ENCODE measurements at regions not wholly inside any gene's neighbourhood (a gene's known extent, or its start where the extent isn't known, plus 50 kb on each side); places are given as distances from the start of the nearest gene placed in this dataset.

DNA sequence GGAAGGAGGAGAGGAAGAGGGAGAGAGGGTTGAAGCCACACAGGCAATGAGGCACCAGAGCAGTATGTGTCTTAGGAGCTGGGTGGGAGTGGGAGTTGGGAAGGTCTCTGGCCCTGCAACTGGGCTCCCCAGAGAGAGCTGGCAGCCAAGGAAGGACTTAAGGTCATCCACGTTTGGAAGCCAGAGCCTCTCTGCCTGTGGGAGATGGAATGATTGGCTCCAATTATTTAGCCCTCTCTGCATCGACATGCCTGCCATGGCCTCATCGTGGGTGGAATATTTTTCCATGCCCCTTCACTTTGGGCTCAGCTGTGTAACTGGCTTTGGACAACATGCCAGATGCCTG lies 478.5 kb downstream of the RPS24 start:
- Histone ChIP-seq H3K9me3 (ENCODE audit: control insufficient read depth, low read depth, low read length) (no peaks in the 10 kb centered on the region), H3K27ac (ENCODE audit: low read length) (no peak overlapping the region), H3K4me3 (ENCODE audit: low read length) (no peak overlapping the region), H3K4me1 (ENCODE audit: control insufficient read depth, insufficient read depth, low read length) (no peaks in the 10 kb centered on the region), H3K27me3 (ENCODE audit: control insufficient read depth, insufficient read depth, low read length) (no peaks in the 10 kb centered on the region), H3K36me3 (ENCODE audit: control insufficient read depth, insufficient read depth, low read length) (no peaks in the 10 kb centered on the region)
- DNase-seq: no peak
- WGBS (ENCODE audit: insufficient coverage, low lambda C conversion rate): no CpG with 5 or more reads among the region's 3 CpGs

DNA sequence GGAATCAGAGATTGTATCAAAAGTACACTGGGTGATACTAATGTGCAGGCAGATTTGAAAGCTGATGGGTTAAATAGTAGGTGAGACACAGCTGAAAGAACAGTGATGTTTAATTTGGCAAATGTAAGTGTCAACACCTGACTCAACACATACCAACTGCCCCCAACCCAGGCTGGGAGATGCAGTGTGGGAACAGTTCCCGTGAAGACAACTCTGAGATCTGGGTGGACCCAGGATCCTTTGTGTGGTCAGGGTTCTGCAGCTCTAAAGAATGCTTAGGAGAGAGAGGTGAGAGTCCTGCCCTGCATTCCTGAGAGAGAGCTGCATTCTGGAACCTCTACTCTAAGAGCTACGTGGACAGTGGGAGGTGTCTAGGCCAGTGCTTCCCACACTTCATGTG lies 479.7 kb downstream of the RPS24 start:
- no CpG with 5 or more reads among the region's 2 CpGs for WGBS (ENCODE audit: insufficient coverage, low lambda C conversion rate)
- Histone ChIP-seq H3K4me3 (ENCODE audit: low read length) (no peak overlapping the region), H3K27ac (ENCODE audit: low read length) (no peak overlapping the region), H3K4me1 (ENCODE audit: control insufficient read depth, insufficient read depth, low read length) (no peaks in the 10 kb centered on the region), H3K9me3 (ENCODE audit: control insufficient read depth, low read depth, low read length) (no peaks in the 10 kb centered on the region), H3K27me3 (ENCODE audit: control insufficient read depth, insufficient read depth, low read length) (no peaks in the 10 kb centered on the region), H3K36me3 (ENCODE audit: control insufficient read depth, insufficient read depth, low read length) (no peaks in the 10 kb centered on the region)
- DNase-seq: no peak

DNA sequence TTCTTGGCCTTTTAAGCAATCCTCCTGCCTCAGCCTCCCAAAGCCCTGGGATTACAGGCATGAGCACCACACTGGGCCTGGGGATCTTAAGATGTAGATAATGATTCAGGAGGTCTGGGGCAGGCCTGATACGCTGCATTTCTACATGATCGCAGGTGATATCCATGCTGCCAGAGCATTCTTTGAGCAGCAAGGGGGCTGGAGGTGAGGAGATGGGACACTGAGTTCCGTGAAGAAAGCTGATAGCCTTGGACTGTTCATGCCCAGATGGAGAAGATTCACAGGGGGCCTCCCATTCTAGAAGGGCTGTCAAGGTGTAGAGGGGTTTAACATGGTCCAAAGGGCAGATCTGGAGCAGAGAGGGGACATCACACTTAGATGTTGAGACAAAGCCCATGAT lies 480.3 kb downstream of the RPS24 start:
- H3K27me3 ChIP-seq (ENCODE audit: control insufficient read depth, insufficient read depth, low read length): no peaks in the 10 kb centered on the region
- no peaks in the 10 kb centered on the region for H3K4me1 ChIP-seq (ENCODE audit: control insufficient read depth, insufficient read depth, low read length)
- no peaks in the 10 kb centered on the region for H3K9me3 ChIP-seq (ENCODE audit: control insufficient read depth, low read depth, low read length)
- H3K27ac ChIP-seq (ENCODE audit: low read length): no peak overlapping the region
- no CpG with 5 or more reads among the region's 3 CpGs for WGBS (ENCODE audit: insufficient coverage, low lambda C conversion rate)
- H3K36me3 ChIP-seq (ENCODE audit: control insufficient read depth, insufficient read depth, low read length): no peaks in the 10 kb centered on the region
- no peak overlapping the region for H3K4me3 ChIP-seq (ENCODE audit: low read length)
- DNase-seq: no peak

GRCh38 chr10:78514459-78514858 lies 480.8 kb downstream of the RPS24 start:
- Histone ChIP-seq H3K4me1 (ENCODE audit: control insufficient read depth, insufficient read depth, low read length) (no peaks in the 10 kb centered on the region), H3K9me3 (ENCODE audit: control insufficient read depth, low read depth, low read length) (no peaks in the 10 kb centered on the region), H3K36me3 (ENCODE audit: control insufficient read depth, insufficient read depth, low read length) (no peaks in the 10 kb centered on the region), H3K27ac (ENCODE audit: low read length) (no peak overlapping the region), H3K4me3 (ENCODE audit: low read length) (no peak overlapping the region), H3K27me3 (ENCODE audit: control insufficient read depth, insufficient read depth, low read length) (no peaks in the 10 kb centered on the region)
- WGBS (ENCODE audit: insufficient coverage, low lambda C conversion rate): no CpG with 5 or more reads among the region's 4 CpGs
- no peak for DNase-seq

GRCh38 chr10:78515038-78515872 lies 481.6 kb downstream of the RPS24 start:
- H3K36me3 ChIP-seq (ENCODE audit: control insufficient read depth, insufficient read depth, low read length): no peaks in the 10 kb centered on the region
- H3K27me3 ChIP-seq (ENCODE audit: control insufficient read depth, insufficient read depth, low read length): no peaks in the 10 kb centered on the region
- H3K27ac ChIP-seq (ENCODE audit: low read length): no peak overlapping the region
- H3K4me3 ChIP-seq (ENCODE audit: low read length): no peak overlapping the region
- no peaks in the 10 kb centered on the region for H3K9me3 ChIP-seq (ENCODE audit: control insufficient read depth, low read depth, low read length)
- DNase-seq: no peak
- H3K4me1 ChIP-seq (ENCODE audit: control insufficient read depth, insufficient read depth, low read length): no peaks in the 10 kb centered on the region
- WGBS (ENCODE audit: insufficient coverage, low lambda C conversion rate): no CpG with 5 or more reads among the region's 9 CpGs

DNA sequence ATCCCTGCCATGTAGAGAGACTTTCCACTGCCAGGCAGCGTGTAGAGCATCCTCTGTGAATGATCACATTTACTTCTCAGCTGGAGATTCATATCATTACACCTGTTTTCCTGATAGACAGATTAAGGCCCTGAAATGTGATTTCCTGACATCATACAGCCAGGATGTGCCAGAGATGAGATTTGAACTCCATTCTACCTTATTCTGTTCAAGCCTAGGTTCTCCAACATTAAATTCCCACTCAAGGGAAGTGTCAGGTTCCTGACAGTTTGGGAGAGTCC lies 482.1 kb downstream of the RPS24 start:
- Histone ChIP-seq H3K27me3 (ENCODE audit: control insufficient read depth, insufficient read depth, low read length) (no peaks in the 10 kb centered on the region), H3K4me1 (ENCODE audit: control insufficient read depth, insufficient read depth, low read length) (no peaks in the 10 kb centered on the region), H3K36me3 (ENCODE audit: control insufficient read depth, insufficient read depth, low read length) (no peaks in the 10 kb centered on the region), H3K4me3 (ENCODE audit: low read length) (no peak overlapping the region), H3K27ac (ENCODE audit: low read length) (no peak overlapping the region), H3K9me3 (ENCODE audit: control insufficient read depth, low read depth, low read length) (no peaks in the 10 kb centered on the region)
- no CpG with 5 or more reads among the region's 1 CpG for WGBS (ENCODE audit: insufficient coverage, low lambda C conversion rate)
- DNase-seq: no peak

DNA sequence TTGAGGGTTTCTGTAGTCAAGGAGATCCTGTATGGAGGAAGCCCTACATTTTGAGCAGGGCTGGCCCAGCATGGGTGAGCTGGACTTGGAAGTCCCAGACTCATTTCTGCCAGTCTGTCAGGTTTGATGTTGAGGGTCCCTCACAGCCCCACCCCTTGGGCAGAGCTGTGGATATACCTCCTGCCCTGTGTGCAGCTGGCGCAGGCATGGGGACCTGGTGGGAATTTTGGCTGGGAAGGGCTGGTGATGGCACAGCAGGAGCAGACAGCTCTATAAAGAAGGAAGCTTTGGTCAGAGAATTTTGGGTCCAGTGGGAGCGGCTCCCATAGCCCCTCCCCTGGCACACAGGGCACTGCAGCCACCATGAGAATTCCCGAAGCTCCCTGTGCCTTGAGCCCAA lies 482.6 kb downstream of the RPS24 start:
- no CpG with 5 or more reads among the region's 3 CpGs for WGBS (ENCODE audit: insufficient coverage, low lambda C conversion rate)
- no peak overlapping the region for H3K27ac ChIP-seq (ENCODE audit: low read length)
- H3K4me3 ChIP-seq (ENCODE audit: low read length): no peak overlapping the region
- no peaks in the 10 kb centered on the region for H3K36me3 ChIP-seq (ENCODE audit: control insufficient read depth, insufficient read depth, low read length)
- H3K9me3 ChIP-seq (ENCODE audit: control insufficient read depth, low read depth, low read length): no peaks in the 10 kb centered on the region
- no peak for DNase-seq
- no peaks in the 10 kb centered on the region for H3K27me3 ChIP-seq (ENCODE audit: control insufficient read depth, insufficient read depth, low read length)
- H3K4me1 ChIP-seq (ENCODE audit: control insufficient read depth, insufficient read depth, low read length): no peaks in the 10 kb centered on the region

- no CpG with 5 or more reads among the region's 8 CpGs for whole genome bisulfite sequencing (ENCODE audit: insufficient coverage, low lambda C conversion rate)
- Histone ChIP-seq H3K9me3 (ENCODE audit: control insufficient read depth, low read depth, low read length) (no peaks in the 10 kb centered on the region), H3K4me3 (ENCODE audit: low read length) (no peak overlapping the region), H3K36me3 (ENCODE audit: control insufficient read depth, insufficient read depth, low read length) (no peaks in the 10 kb centered on the region), H3K4me1 (ENCODE audit: control insufficient read depth, insufficient read depth, low read length) (no peaks in the 10 kb centered on the region), H3K27me3 (ENCODE audit: control insufficient read depth, insufficient read depth, low read length) (no peaks in the 10 kb centered on the region), H3K27ac (ENCODE audit: low read length) (no peak overlapping the region)
- no peak for DNase-seq
Measured at GRCh38 chr10:78516756-78517155, 483.1 kb downstream of the RPS24 start.

GRCh38 chr10:78518224-78518623 lies 484.6 kb downstream of the RPS24 start:
- H3K27ac ChIP-seq (ENCODE audit: low read length): no peak overlapping the region
- no peaks in the 10 kb centered on the region for H3K4me1 ChIP-seq (ENCODE audit: control insufficient read depth, insufficient read depth, low read length)
- no peak overlapping the region for H3K4me3 ChIP-seq (ENCODE audit: low read length)
- H3K9me3 ChIP-seq (ENCODE audit: control insufficient read depth, low read depth, low read length): no peaks in the 10 kb centered on the region
- H3K27me3 ChIP-seq (ENCODE audit: control insufficient read depth, insufficient read depth, low read length): no peaks in the 10 kb centered on the region
- no peak for DNase-seq
- WGBS (ENCODE audit: insufficient coverage, low lambda C conversion rate): no CpG with 5 or more reads among the region's 5 CpGs
- no peaks in the 10 kb centered on the region for H3K36me3 ChIP-seq (ENCODE audit: control insufficient read depth, insufficient read depth, low read length)

GRCh38 chr10:78520737-78521430 lies 487.2 kb downstream of the RPS24 start:
- Histone ChIP-seq H3K36me3 (ENCODE audit: control insufficient read depth, insufficient read depth, low read length) (no peaks in the 10 kb centered on the region), H3K4me3 (ENCODE audit: low read length) (no peak overlapping the region), H3K27ac (ENCODE audit: low read length) (no peak overlapping the region), H3K27me3 (ENCODE audit: control insufficient read depth, insufficient read depth, low read length) (no peaks in the 10 kb centered on the region), H3K9me3 (ENCODE audit: control insufficient read depth, low read depth, low read length) (no peaks in the 10 kb centered on the region), H3K4me1 (ENCODE audit: control insufficient read depth, insufficient read depth, low read length) (no peaks in the 10 kb centered on the region)
- no CpG with 5 or more reads among the region's 4 CpGs for WGBS (ENCODE audit: insufficient coverage, low lambda C conversion rate)
- peak; percentile 38 to 59 for DNase-seq

DNA sequence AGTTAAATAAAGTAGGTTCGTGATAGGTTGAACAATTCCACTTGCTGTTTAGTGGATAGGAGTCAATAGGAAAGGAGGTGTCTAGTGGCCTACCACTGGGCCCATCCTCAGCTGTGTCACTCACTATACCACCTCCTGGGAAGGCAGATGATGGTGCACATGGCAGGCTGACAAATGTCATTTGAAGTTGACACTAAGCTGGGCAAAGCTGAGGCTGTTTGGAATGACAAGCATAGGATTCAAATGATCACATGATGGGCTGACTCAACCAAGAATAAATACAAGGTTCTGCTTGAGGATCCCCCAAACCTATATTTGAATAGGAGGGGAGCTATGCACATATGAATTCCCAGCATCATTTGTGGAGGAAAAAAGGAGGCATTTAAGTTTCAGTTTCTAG lies 489.8 kb downstream of the RPS24 start:
- H3K4me3 ChIP-seq (ENCODE audit: low read length): no peak overlapping the region
- H3K36me3 ChIP-seq (ENCODE audit: control insufficient read depth, insufficient read depth, low read length): no peaks in the 10 kb centered on the region
- H3K4me1 ChIP-seq (ENCODE audit: control insufficient read depth, insufficient read depth, low read length): no peaks in the 10 kb centered on the region
- no peak overlapping the region for H3K27ac ChIP-seq (ENCODE audit: low read length)
- no CpG with 5 or more reads among the region's 1 CpG for WGBS (ENCODE audit: insufficient coverage, low lambda C conversion rate)
- no peaks in the 10 kb centered on the region for H3K9me3 ChIP-seq (ENCODE audit: control insufficient read depth, low read depth, low read length)
- H3K27me3 ChIP-seq (ENCODE audit: control insufficient read depth, insufficient read depth, low read length): no peaks in the 10 kb centered on the region
- peak in 1 of 2 donors; percentile 32 for DNase-seq
